GM23248 (cell line): ENCODE measurements at regions not wholly inside any gene's neighbourhood (a gene's known extent, or its start where the extent isn't known, plus 50 kb on each side); places are given as distances from the start of the nearest gene placed in this dataset.

Experiments
- EZH2 ChIP-seq: fragments of 200-600 bp; sonication (generic); IDR thresholded peaks from 2 replicates; pipeline ENCODE4 v1.6.1; 2018; ENCODE audit warnings: antibody characterized with exemption, mild to moderate bottlenecking; ENCODE audit not compliant: insufficient read depth, poor library complexity, severe bottlenecking
- EZH2phosphoT487 ChIP-seq: fragments of 200-600 bp; sonication (generic); IDR thresholded peaks from 2 replicates; pipeline ENCODE4 v1.6.1; 2018; ENCODE audit warnings: antibody characterized with exemption, moderate library complexity, mild to moderate bottlenecking, low read depth; ENCODE audit not compliant: insufficient read depth

DNA sequence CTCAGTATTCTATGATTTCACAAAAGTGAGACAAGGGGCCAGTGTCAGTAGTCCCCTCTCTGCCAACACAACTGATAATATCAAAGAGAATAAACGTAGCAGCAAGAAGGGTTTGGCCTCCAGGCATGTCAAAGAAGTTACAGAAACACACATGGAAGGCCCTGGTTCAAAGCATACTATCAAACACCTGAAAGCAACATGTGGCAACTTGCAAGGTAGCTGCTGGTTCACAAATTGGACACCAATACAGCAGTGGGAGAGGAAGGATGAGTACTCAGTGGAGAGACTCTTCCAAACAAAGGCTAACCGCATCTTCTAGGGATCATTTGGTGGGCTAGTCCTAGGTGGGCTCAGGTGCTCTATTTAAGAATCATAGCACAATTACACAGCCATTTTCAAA is 74.9 kb upstream of the MAOA start:
- no peak for TF ChIP-seq EZH2
- no peak for TF ChIP-seq EZH2phosphoT487
